ENCODE measurements at regions not wholly inside any gene's neighbourhood (a gene's known extent, or its start where the extent isn't known, plus 50 kb on each side); places are given as distances from the start of the nearest gene placed in this dataset.

DNA sequence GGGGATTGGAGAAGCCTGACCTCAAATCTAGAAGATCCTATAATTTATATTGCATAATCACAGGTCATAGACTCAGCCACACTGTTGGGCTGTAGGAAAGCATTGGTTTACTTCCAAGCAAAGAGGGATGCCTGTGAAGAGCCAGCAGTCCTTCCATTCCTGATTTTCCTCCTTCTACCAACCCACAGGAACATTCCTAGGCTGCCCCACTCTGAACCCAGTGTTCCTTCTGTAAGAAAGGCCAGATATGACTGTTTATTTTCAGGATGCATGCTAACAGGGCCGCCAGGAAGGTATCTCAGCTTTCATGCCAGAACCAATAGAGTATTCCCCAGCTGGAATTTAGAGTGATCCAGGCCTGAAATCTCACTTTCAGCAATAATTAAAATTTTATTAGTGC lies 197.1 kb downstream of the ETS1 start:
- dilution Hi-C loops (cut with HindIII; ENCODE audit: low sequenced_read_pairs, unreplicated experiment), result no loop called here
- Histone ChIP-seq H3K14ac (replicated peaks; ENCODE audit: low read depth, low read length) (no peak overlapping the region), H2BK15ac (ENCODE audit: low read depth, low read length) (no peak overlapping the region), H3K9ac (ENCODE audit: low read depth, low read length) (no peak overlapping the region), H4K20me1 (ENCODE audit: insufficient read depth, low read length) (no peaks in the 10 kb centered on the region), H3K27ac (ENCODE audit: insufficient read depth, low read length) (no peak overlapping the region), H4K5ac (ENCODE audit: low read depth, low read length) (no peak overlapping the region), H2BK5ac (ENCODE audit: low read depth, low read length, poor library complexity, severe bottlenecking) (no peak overlapping the region), H3K36me3 (ENCODE audit: control insufficient read depth, insufficient read depth, low read length) (no peaks in the 10 kb centered on the region), H3K79me1 (ENCODE audit: low read depth in 1 of 2, low read length in 2 of 2) (no peaks in the 10 kb centered on the region), H4K91ac (ENCODE audit: insufficient read depth, low read depth, low read length) (no peak overlapping the region), H2AFZ (replicated peaks; ENCODE audit: low read length, poor library complexity) (no peak overlapping the region), H2BK120ac (ENCODE audit: low read depth, low read length) (no peak overlapping the region), H3K4ac (ENCODE audit: low read depth, low read length) (no peak overlapping the region), H3K9me3 (ENCODE audit: control insufficient read depth, insufficient read depth, low read length) (no peaks in the 10 kb centered on the region), H3K4me3 (ENCODE audit: insufficient read depth, low read depth, low read length) (no peak overlapping the region), H3K23ac (ENCODE audit: low read depth, low read length) (no peak overlapping the region), H3K18ac (ENCODE audit: low read depth, low read length) (no peak overlapping the region), H3K27me3 (ENCODE audit: control insufficient read depth, insufficient read depth, low read length) (no peaks in the 10 kb centered on the region), H4K8ac (ENCODE audit: low read depth in 2 of 2, low read length in 2 of 2) (no peak overlapping the region), H2AK9ac (replicated peaks; ENCODE audit: low read depth, low read length, poor library complexity) (no peak overlapping the region), H2AK5ac (ENCODE audit: low read depth, low read length) (no peak overlapping the region), H3K4me1 (ENCODE audit: control insufficient read depth, insufficient read depth, low read length) (peaks cover 2% of the 10 kb centered on the region; the same call in 1 of the 2 replicates), H3K56ac (ENCODE audit: extremely low read depth, insufficient read depth, low read length) (no peak overlapping the region), H2BK20ac (ENCODE audit: low read depth, low read length) (no peak overlapping the region), H3K4me2 (ENCODE audit: low read depth, low read length) (no peak overlapping the region), H3K9me1 (ENCODE audit: insufficient read depth, low read length) (no peaks in the 10 kb centered on the region; the same call in 1 of the 2 replicates)
- intact Hi-C loops (cut with micrococcal nuclease), result no loop called here
- in situ Hi-C loops (cut with MboI; ENCODE audit: low sequenced_read_pairs), result no loop called here
- DNase-seq (no peak), ATAC-seq (ENCODE audit: low read depth) (no peak)
- ChIA-PET POLR2A (ENCODE audit: unreplicated experiment) (interaction anchor here (0.6 kb wide), 1 partner anchor 67 kb away, joined by 3 read pairs; no protein-coding TSS in a partner anchor), CTCF (no interaction called here)
- no CpG with 5 or more reads among the region's 1 CpG for WGBS, 2 experiments (ENCODE audit: extremely low coverage in 2 of 2, insufficient read length in 1 of 2)
- no TSS peak for BruUV-seq (replicated peaks)
- peak; percentile 67 for TF ChIP-seq CEBPB (IDR thresholded peaks at IDR 0.05; ENCODE audit: low read depth, low read length)
- TF ChIP-seq, protein P1, sequence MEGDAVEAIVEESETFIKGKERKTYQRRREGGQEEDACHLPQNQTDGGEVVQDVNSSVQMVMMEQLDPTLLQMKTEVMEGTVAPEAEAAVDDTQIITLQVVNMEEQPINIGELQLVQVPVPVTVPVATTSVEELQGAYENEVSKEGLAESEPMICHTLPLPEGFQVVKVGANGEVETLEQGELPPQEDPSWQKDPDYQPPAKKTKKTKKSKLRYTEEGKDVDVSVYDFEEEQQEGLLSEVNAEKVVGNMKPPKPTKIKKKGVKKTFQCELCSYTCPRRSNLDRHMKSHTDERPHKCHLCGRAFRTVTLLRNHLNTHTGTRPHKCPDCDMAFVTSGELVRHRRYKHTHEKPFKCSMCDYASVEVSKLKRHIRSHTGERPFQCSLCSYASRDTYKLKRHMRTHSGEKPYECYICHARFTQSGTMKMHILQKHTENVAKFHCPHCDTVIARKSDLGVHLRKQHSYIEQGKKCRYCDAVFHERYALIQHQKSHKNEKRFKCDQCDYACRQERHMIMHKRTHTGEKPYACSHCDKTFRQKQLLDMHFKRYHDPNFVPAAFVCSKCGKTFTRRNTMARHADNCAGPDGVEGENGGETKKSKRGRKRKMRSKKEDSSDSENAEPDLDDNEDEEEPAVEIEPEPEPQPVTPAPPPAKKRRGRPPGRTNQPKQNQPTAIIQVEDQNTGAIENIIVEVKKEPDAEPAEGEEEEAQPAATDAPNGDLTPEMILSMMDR (conservative IDR thresholded peaks at IDR 0.05; ENCODE audit: low read depth, low read length), result no peak
